Activated CD4-positive, CD25-positive, alpha-beta regulatory T cell treated with anti-CD3 and anti-CD28 coated beads, Interleukin-2, amount 50 U/mL, for 16 hours (primary cell): ENCODE measurements at regions not wholly inside any gene's neighbourhood (a gene's known extent, or its start where the extent isn't known, plus 50 kb on each side); places are given as distances from the start of the nearest gene placed in this dataset.
"Not testable (repeated sequence)": the region's sequence is repeated elsewhere in the genome, so short reads cannot be mapped to it uniquely, and the experiment has no call there.

Experiments used
- DNase-seq: peaks from one replicate; pipeline ENCODE4 v3.0.0-alpha.2; 2020; ENCODE audit warnings: low read depth, low spot score

GRCh38 chr6:9834233-9834632 lies 580.6 kb downstream of the TFAP2A start:
- DNase-seq, result no peak

GRCh38 chr6:9831783-9832182 lies 583.1 kb downstream of the TFAP2A start:
- no peak for DNase-seq

DNA sequence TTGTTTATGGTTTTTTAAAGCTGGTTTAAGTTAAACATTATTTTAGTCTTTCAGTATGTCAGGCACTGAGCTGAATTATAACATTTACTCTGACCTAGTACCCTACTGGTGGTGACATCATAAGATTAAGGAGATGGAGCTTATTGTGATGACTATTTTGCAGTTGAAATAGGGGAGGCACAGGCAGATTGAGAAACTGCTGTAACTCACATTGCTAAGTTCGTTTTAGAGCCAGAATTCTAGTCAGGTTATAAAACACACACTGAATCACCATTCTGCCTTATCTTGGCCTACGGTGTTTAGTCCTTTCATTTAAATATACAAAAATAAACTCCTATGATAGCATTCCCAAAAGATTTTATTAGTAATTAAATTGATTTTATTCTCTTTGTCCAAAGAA lies 584.1 kb downstream of the TFAP2A start:
- no peak for DNase-seq

DNA sequence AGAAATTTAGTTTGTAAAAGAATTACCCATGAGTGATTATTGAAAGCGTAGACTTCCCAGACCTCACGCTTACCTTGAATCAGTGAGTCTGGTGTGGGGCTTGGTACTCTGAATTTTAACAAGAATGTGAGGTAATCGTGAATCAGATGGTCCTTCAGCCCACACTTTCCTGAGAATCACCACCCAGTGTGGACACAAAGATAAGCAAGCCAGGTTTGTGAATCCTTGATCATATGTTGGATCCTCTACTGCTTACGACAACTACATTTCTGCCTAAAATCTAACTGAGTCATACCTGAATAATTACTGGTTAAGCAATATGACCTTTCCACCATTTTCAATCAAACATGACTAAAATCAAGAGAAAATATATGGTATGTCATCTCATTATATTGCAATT lies 589.3 kb downstream of the TFAP2A start:
- DNase-seq, result no peak

DNA sequence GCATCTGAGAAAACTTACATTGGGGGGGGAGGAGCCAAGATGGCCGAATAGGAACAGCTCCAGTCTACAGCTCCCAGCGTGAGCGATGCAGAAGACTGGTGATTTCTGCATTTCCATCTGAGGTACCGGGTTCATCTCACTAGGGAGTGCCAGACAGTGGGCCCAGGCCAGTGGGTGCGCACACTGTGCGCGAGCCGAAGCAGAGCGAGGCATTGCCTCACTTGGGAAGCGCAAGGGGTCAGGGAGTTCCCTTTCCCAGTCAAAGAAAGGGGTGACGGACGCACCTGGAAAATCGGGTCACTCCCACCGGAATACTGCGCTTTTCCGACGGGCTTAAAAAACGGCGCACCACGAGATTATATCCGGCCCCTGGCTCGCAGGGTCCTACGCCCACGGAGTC lies 604.1 kb downstream of the TFAP2A start:
- DNase-seq, result not testable (repeated sequence)

DNA sequence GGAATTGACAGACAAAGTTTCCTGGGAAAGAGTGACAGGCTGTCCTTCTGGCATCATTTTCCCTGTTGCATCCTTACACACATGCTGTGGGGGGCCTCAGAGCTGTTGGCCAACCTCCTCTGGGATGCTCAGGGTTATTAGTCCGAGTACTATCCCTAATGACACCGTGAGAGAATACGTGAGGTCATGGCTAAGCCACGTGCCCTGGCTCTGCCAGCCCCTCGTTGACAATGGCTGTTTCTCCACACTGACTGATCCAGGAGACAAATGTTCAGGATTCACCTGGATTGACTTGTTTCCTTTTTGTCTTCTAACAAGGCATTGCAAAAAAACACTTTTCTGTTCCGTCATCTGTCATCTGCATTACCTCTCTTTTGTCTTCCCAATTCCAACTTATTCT lies 604.6 kb downstream of the TFAP2A start:
- DNase-seq, result no peak

DNA sequence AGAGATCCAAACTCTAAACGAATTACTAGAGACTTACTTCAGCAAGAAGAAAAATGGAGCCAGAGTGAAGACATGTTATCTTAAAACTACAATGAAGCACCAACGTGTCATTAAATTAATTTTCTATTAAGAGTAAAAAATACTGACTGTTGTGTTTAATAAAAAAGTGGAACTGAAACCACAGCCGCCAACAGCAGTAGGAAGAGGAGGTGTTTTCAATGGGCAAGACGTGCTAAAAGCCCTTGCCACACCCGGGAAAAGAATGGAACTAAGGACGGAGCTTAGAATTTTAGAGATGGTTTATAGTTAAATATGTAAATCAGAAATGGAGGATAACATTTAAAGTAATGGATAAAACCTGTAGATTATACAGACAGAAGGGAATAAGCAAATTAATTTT lies 608.7 kb downstream of the TFAP2A start:
- DNase-seq, result no peak

DNA sequence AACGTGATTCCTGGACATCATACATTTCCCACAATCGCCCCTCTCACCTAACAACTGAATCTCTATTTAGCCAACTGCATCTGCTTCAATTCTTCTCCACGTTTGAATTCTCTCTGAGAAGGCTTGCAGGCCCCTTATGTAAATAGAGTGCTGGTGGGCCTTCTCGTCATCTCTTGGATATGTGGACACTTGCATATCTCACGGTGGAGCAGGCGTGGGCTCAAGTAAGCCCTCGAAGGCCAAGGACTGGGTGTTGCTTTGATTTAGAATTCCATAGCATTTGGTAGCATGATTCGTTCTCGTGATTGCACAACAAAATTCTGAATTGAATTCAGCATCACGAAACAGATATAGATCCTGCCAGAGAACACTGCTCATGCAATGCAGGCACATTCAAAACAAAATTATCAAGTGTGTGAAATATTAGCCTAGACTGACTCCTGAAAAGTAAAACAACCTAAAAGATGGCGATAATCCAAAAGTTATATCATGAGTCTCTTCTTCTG lies 613.6 kb downstream of the TFAP2A start:
- no peak for DNase-seq

DNA sequence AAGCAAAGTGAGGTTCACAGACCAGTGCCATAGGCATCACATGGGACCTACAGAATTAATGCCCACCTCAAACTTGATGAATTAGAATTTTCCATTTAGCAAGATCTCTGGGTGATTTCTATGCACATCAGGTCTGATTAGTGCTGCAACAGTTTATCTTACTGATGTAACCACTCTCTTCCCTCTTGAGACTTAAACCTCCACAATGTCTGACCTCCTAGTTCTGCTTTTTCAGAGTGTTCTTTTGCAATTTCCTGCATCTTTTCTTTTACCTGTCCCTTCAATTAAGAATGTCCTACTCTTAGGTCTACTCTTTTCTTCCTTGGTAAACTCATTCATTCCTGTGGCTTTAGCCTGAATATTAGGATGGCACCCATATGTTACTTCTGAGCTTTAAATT lies 615.3 kb downstream of the TFAP2A start:
- no peak for DNase-seq

DNA sequence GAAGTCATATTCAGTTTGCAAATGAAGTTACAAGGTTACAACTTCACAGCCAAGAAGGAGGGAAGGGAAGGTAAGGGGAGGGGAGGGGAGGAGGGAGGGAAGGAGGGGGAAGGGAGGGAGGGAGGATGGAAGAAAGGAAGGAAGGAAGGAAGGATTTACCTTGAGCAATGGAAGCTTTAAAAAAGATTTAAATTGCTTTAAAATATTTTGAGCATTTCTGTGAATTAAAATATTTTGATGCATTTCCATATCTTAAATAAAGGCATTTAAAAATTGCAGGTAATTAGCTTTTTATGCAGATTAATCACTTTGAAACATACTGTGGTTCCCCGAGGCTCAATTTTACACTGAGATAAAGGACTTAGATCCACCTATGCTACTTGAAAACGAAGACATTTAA lies 618.0 kb downstream of the TFAP2A start:
- DNase-seq, result no peak

GRCh38 chr6:9795880-9796279 lies 619.0 kb downstream of the TFAP2A start:
- DNase-seq, result no peak

DNA sequence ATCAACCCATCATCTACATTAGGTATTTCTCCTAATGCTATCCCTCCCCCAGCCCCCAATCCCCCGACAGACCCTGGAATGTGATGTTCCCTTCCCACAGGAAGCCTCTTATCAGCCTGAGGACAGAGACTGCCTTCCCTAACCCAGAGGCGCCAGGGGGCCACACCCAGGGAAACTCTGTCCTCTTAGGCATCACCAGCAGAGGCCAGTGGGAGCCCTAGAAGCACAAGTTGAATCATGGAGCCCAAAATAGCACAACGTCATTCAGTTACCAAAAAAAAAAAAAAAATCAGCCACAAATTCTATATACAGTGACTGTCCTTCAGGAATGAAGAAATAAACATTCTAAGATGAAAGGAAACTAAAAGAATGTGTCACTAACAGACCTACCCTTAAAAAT lies 625.7 kb downstream of the TFAP2A start:
- DNase-seq, result no peak

DNA sequence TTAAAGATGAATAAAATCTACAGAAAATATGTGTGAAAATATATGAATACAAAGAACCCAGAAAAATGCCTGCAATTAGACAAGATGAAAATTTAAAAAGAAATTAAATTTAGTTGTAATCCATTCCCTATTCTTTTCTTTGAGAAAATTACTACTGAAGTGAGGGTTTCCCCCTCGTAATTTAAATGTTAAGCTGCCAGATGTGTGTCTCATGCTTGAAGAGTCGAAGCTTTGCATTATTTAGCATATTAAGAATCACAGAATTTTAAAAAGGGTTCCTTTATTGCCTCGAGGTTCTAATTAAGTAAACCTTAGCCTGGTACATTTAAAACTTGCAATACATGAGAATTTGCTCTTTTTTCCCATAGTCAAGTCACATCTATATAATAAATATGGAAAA lies 630.1 kb downstream of the TFAP2A start:
- DNase-seq, result no peak

GRCh38 chr6:9783567-9783966 lies 631.3 kb downstream of the TFAP2A start:
- DNase-seq, result no peak

- no peak for DNase-seq
Observed at GRCh38 chr6:9766240-9766915, 648.5 kb downstream of the TFAP2A start.

GRCh38 chr6:9761220-9761619 lies 653.7 kb downstream of the TFAP2A start:
- DNase-seq, result no peak

GRCh38 chr6:9754515-9754914 lies 660.4 kb downstream of the TFAP2A start:
- no peak for DNase-seq

- no peak for DNase-seq
Observed at GRCh38 chr6:9745966-9746365, 668.9 kb downstream of the TFAP2A start.

GRCh38 chr6:9745476-9745875 lies 669.4 kb downstream of the TFAP2A start:
- DNase-seq, result no peak

DNA sequence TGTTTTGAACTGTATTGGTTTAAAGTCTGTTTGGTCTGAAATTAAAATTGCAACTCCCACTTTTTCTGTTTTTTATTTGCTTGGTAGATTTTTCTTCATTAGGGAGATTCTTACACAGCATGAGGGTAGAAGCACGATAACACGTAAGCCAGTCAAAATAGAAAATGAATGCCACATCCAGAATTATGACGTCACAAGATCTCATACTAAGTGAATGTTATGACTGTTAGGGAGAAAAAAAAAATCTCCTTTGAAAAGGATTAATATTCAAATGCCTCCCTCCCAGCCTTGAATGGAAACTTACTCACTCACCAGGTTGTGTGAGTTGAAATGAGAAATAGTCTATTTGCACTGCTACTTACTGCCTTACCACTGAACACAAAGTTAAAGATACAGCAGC lies 670.8 kb downstream of the TFAP2A start:
- no peak for DNase-seq

DNA sequence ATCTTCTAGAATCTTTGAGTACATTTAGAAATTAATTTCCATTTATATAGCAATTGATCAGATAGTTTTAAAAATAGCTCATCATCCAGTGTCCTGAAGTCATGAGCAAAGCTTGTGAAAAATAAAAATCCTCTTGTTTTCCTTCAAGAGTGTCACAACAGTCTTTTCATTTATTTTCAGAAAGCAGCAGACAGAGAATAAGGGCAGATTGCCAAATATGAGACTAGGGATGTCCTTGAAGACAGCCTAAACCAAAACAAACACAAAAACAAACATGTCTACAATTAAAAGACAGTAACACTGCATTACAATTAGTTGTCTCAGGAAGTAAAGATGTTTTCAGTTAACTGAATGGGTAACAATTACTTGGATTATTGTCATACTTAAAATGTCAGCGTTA lies 682.8 kb downstream of the TFAP2A start:
- DNase-seq, result no peak

- not testable (repeated sequence) for DNase-seq
Observed at GRCh38 chr6:9725776-9726175, 689.1 kb downstream of the TFAP2A start.

DNA sequence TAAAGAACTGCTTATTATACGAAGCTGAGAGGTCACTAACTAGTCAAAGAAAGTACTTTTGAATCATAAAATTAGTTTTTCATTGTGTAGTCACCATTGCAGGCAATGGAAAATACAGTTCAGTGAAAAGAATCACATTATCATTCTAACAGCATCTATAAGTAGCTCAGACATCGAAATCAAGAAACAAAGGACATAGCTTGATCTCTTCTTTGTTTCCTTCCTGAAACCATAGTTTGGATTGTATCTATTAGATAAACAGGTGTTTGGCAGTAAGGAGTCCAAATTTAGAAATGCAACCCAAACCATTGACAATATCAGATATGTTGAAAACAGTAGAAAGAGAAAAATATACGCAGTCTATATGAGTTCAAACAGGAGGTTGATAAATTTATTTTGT lies 697.3 kb downstream of the TFAP2A start:
- DNase-seq, result no peak

DNA sequence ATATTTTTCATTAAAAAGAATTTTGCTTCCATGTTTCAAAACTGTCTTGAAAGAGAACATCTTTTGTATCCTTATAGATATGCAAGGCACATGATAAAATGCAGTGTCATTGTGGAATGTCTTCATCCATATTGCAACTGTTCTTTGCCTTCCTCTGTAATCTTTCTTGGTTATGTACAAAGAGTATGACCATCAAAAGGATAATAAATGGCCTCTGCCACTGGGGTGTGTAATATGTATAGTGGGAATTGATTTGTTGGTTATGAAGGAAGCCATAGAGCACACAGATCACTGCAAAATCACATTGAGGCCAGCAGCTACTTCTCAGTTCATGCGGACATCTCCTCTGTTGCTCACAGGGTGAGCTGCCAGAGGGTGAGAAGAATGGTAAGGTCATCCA lies 703.5 kb downstream of the TFAP2A start:
- no peak for DNase-seq
